Esophagus mucosa (tissue), 1 donor: ENCODE measurements at regions not wholly inside any gene's neighbourhood (a gene's known extent, or its start where the extent isn't known, plus 50 kb on each side); places are given as distances from the start of the nearest gene placed in this dataset.

Source experiments
- ATAC-seq: fragments of 200-7000 bp; cut with Tn5 transposase; one replicate; pipeline ENCODE4 v1.9.1; 2020
- donor health status: DM: yes; HTN: yes; CAD: no.

- no peak for ATAC-seq
These were observed 153.6 kb upstream of the PLEKHA5 start for GRCh38 chr12:18975933-18976332.

DNA sequence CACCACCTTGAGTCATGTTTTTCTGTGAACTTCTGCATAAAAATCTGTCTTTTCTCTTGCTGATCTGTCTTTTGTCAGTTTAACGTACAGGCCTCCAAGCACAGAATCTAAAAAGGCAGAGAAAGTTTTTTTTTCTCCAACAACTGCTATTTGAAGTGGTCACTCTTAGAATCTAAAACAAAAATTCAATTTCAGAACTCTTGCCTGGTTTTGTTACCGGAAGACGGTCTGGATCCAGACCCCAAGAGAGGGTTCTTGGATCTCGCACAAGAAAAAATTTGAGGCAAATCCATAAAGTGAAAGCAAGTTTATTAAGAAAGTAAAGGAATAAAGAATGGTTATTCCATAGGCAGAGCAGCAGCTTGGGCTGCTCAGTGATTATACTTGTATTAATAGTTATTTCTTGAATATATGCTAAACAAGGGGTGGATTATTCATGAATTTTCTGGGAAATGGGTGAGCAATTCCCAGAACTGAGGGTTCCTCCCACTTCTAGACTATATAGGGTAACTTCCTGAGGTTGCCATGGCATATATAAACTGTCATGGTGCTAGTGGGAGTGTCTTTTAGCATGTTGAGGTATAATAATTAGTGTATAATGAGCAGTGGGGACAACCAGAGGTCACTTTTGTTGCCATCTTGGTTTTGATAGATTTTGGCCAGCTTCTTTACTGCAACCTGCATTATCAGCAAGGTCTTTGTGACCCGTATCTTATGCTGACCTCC, 150.0 kb upstream of the PLEKHA5 start:
- ATAC-seq = no peak

GRCh38 chr12:18981732-18982131, 147.8 kb upstream of the PLEKHA5 start:
- ATAC-seq = no peak

GRCh38 chr12:18982226-18982949, 147.1 kb upstream of the PLEKHA5 start:
- no peak for ATAC-seq

DNA sequence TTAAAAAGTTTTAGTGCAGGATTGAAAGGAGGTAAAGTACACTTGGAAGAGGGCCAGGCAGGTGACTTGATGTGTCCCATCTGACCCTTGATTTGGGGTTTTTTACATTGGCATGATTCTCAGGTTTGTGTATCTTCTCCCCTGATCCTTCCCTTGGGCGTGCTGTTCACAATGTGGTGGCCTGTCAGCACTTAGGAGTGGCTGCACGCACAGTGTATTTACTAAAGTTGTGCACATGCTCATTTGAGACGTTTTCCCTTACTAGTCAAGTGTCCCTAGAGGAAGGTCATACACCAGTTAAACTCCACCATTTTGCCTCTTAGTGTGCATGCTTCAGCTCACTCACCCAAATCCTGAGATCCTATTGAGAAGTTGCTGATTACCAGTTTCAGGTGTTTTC, 145.7 kb upstream of the PLEKHA5 start:
- ATAC-seq = no peak

DNA sequence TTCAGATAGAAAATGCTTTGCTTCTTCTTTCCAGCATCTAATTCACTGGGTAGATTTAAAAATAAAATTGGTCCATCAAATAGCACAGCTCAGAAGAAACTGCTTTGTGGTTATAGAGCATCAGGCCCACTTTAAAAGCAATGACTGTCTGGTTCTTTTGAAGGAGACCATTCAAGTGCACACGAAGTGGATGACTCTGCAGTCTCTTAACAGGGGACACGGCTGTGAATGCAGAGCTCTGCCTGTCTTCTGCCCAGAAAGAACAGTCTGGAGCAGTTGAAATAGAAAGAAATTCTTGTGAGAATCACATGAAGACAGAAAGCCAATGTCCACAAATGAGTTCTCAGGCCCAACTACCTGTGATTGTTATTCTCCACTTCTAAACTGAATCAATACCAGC, 138.7 kb upstream of the PLEKHA5 start:
- no peak for ATAC-seq

GRCh38 chr12:18992336-18992735, 137.2 kb upstream of the PLEKHA5 start:
- no peak for ATAC-seq

- peak; percentile 89 for ATAC-seq
These were observed 130.9 kb upstream of the PLEKHA5 start for GRCh38 chr12:18998343-18999261.

DNA sequence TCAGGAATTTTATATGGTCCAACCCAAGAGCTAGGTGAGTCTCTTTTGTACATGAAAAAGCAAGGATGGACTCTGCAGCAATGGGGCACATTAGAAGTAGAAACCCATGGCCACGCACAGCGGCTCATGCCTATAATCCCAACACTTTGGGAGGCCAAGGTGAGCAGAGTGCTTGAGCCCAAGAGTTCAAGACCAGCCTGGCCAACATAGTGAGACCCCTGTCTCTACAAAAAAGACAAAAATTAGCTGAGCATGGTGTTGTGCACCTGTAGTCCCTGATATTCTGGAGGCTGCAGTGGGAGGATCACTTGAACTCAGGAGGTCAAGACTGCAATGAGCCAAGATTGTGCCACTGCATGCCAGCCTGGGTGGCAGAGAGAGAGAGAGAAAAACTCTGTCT, 128.7 kb upstream of the PLEKHA5 start:
- no peak for ATAC-seq

DNA sequence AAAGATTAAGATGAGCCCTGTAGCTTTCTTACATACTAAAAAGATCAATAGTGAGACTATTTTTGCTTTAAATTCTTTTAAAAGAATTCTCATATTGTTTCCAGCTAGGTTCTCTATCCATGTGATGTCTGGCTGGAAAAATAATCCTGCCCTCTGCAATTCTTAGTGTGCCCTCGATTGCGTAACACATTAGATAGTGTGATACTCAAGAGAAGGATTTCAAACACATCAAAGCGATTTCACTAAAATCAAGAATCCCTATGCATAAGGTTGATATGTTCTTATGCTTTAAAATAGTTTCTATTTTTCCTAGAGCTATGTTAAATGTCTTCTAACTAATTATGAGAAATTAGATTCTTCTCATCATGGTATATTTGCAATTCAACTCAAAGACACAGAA, 127.3 kb upstream of the PLEKHA5 start:
- no peak for ATAC-seq

- no peak for ATAC-seq
These were observed 126.4 kb upstream of the PLEKHA5 start for GRCh38 chr12:19003141-19003540.

- ATAC-seq = no peak
These were observed 125.4 kb upstream of the PLEKHA5 start for GRCh38 chr12:19003987-19004619.

DNA sequence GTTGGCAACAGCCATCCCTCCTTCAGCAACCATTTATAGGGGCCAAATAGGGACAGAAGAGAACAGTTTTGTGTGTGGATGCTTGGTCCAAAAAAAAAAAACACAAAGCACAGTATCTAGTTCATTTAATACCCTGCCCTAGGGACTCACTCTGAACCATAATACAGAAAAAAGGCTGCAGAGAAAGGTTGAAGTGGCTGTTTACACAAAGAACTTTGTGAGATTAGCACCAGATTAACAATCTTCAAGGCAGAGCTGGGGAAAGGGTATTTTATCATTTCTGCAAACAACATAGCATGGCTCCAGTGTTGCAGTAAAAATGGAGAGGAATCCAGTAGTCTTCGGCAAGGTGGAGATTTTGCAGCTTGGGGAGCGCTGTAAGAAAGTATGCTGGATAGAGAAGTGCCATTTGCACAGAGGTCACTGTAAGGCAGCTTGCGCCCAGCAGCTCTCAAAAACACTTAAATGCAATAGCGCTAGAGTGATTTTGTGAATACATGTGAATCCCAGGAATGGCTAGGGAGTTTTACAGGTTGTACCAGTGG, 124.2 kb upstream of the PLEKHA5 start:
- no peak for ATAC-seq

DNA sequence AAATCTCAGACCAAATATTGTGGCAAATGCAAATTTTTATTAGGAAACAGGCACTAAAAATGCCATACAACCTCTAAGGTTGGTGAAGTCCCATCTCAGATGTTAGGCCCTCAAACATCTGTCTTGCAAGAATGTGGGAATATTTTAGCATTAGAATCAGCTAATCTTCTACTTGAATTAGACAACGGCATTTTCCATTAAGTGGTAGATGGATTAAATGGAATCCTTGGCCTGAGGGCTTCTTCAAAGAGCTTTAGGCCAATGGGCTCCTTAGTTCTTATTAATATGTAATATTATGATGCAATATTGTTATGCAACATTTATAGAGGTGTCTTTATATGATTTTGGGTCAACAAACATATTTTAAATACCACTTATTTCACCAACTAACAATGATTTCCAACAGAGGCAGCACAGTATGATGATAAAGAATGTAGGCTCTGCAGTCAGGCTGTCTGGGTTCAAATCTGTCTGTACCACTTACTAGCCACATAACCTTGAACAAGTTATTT, 122.9 kb upstream of the PLEKHA5 start:
- no peak for ATAC-seq

GRCh38 chr12:19008102-19008501, 121.4 kb upstream of the PLEKHA5 start:
- no peak for ATAC-seq

DNA sequence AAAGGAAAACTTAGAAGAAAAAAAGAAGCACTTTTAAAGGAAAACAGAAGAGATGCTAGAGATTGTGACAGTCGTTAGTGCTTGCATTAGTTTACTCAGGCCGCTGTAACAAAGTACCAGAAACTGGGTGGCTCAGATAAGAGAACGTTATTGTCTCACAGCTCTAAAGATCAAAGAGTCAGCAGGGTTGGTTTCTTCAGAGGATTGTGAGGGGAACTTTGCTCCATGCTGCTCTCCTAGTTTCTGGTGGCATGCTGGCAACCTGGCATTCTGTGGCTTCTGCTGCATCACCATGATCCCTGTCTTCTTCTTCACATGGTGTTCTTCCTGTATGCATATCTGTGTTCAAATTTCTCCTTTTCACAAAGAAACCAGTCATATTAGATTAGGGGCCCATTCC, 119.4 kb upstream of the PLEKHA5 start:
- no peak for ATAC-seq

GRCh38 chr12:19010726-19011125, 118.8 kb upstream of the PLEKHA5 start:
- no peak for ATAC-seq

- no peak for ATAC-seq
These were observed 116.6 kb upstream of the PLEKHA5 start for GRCh38 chr12:19012965-19013364.

DNA sequence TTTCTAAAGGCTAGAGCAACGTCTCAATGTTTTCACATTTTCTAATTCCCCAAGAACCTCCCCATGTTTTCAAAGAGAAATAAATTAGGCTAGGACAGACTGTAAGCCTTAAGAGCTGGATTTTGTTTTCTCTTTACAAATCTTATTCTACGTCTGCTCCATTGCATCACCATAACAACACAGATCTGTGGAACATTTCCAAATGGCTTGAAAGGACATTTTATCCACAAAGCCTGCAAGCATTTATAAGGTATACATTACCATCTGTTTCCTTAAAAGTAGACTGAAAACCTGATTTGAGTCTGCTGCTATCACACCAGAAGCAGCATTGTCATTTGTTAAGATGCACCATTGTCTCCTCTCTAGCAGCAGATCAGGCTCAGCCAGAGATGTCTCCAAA, 115.3 kb upstream of the PLEKHA5 start:
- no peak for ATAC-seq

- ATAC-seq = no peak
These were observed 114.2 kb upstream of the PLEKHA5 start for GRCh38 chr12:19015285-19015684.

DNA sequence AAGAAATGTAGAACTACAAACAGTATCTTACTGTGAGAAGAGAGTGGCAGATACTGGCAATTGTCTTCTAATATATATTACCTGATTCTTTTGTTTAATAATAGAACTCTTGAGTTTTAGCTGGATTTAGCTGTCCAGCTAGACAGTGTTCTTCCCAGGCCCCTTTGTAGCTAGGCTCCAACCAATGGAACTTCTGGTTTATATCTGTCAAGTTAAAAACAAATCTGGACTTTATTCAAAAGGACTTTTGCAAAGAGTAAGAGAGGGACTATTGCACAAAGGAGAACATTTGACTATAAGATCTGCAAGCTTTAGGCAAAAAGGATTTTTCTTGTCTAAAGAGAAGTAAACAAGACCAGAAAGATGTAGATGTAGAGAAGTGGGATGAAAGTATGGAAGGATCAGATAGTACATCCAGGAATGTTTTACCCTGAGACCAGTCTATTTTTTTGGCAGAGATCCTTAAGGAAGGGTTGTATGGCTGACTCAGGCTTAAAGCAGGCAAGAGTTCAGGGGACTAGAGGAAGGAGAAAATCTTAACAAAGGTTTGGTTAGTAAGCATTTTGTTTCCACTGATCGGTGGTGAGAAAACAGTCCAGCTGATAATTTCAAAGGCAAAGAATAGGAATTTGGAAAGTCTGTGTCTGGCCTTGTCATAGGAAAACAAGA, 111.1 kb upstream of the PLEKHA5 start:
- no peak for ATAC-seq

- no peak for ATAC-seq
These were observed 108.3 kb upstream of the PLEKHA5 start for GRCh38 chr12:19021240-19021639.
